Stimulated activated naive CD8-positive, alpha-beta T cell treated with anti-CD3 and anti-CD28 coated beads, Interleukin-15, amount 100 ng/mL, for 72 hours (primary cell): ENCODE measurements at regions not wholly inside any gene's neighbourhood (a gene's known extent, or its start where the extent isn't known, plus 50 kb on each side); places are given as distances from the start of the nearest gene placed in this dataset.
"Not testable (repeated sequence)": the region's sequence is repeated elsewhere in the genome, so short reads cannot be mapped to it uniquely, and the experiment has no call there.

Source experiments
- ATAC-seq: fragments of 150-1000 bp; cut with Tn5 transposase; 2 replicates; pipeline ENCODE4 v1.10.0; 2021; ENCODE audit warnings: mild to moderate bottlenecking, moderate library complexity
- DNase-seq, 2 donors: peaks; one replicate each; pipeline ENCODE4 v3.0.0; 2021 to 2022
- H3K27ac Mint-ChIP-seq, 2 donors: one replicate each; pipeline ENCODE4 v1.8.0; 2022; ENCODE audit warnings: mild to moderate bottlenecking in 2 of 2, mixed read lengths in 2 of 2, moderate library complexity in 2 of 2
- H3K27me3 Mint-ChIP-seq: one replicate; pipeline ENCODE4 v1.8.0; 2022; ENCODE audit warnings: mixed read lengths
- H3K4me1 Mint-ChIP-seq: one replicate; pipeline ENCODE4 v1.8.0; 2022; ENCODE audit warnings: mild to moderate bottlenecking, mixed read lengths
- H3K4me3 Mint-ChIP-seq, 2 donors: one replicate each; pipeline ENCODE4 v1.8.0; 2022; ENCODE audit warnings: mild to moderate bottlenecking in 2 of 2, mixed read lengths in 2 of 2, moderate library complexity in 1 of 2
- H3K9me3 Mint-ChIP-seq, 2 donors: one replicate each; pipeline ENCODE4 v1.8.0; 2022; ENCODE audit warnings: mixed read lengths in 2 of 2

DNA sequence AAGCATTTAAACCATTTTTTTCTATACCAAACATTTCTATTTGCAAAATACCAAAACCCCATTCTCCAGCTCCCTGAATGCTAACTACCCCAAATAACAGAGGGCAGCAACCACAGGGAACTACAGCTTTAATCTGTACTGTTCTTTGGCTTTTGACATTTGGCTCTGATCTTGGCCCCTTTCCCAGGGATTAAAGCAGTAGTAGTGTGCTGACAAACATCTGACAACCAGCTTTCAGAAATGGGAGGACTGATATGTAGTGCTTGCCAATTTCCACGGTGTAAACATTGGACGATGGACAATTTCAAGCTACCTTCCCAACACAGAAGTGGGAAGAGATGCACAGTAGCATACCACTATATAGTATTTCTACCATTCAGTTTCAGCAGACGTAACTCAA lies 88.4 kb upstream of the TEAD1 start:
- Mint-ChIP-seq H3K4me3 (no peak overlapping the region), H3K4me1 (no peaks in the 10 kb centered on the region), H3K9me3 (no peaks in the 10 kb centered on the region), H3K27ac (no peak overlapping the region), H3K27me3 (peaks cover 17% of the 10 kb centered on the region)
- DNase-seq, result no peak
- ATAC-seq, result no peak

DNA sequence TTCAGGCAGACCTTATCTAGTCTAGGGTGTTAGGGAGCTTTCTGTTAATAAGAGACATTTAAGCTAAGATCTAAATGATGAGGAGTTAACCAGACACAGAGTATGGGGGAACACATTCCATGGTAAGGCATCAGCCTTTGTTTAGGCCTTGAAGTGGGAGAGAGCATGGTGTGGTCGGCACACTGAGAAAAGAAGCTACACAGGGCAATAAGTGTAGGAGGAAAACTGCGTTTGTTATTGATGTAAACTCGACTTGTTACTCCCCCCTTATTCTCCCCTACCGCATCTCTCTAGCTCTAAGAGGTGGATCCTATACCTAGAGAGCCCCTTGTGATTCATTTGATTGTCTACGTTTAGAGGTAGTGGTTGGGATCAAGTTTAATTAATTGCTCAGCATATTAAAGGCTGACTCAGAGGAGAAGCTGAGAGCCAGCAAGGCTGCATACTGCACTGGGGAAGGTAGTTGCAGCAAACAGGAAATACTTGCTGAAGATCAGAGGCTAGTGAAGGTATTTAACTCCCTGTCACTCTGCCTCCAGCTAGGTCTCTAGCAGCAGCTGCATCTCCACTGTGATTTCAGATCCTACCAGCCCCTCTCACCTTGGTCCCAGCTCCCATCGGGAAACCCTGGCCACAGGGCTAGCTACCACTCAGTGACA lies 86.8 kb upstream of the TEAD1 start:
- ATAC-seq, result peak; percentile 28
- no peak overlapping the region for H3K27ac Mint-ChIP-seq
- H3K4me1 Mint-ChIP-seq, result no peaks in the 10 kb centered on the region
- H3K27me3 Mint-ChIP-seq, result peaks cover 18% of the 10 kb centered on the region
- H3K9me3 Mint-ChIP-seq, result no peaks in the 10 kb centered on the region
- no peak for DNase-seq
- H3K4me3 Mint-ChIP-seq, result no peak overlapping the region

DNA sequence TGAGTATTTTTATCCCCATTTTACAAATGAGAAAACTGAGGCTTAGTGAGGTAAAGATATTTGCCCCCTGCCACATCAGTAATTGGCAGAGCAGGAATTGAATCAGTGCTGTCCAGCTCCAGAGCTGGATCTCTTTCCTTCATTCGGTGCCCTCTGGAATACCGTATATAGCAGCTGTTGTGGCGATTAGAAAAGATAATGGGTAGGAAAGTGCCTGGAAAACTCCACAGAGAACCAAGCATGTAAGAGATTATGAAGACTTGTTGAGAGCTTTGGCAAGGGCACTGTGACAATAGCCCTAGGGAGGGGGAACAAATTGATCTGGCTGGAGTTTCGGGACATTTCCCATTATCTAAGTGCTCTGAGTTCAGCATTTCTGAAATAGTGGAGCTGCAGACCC lies 82.5 kb upstream of the TEAD1 start:
- H3K4me3 Mint-ChIP-seq, result no peak overlapping the region
- DNase-seq, result no peak
- peaks cover 8% of the 10 kb centered on the region for H3K27me3 Mint-ChIP-seq
- H3K27ac Mint-ChIP-seq, result no peak overlapping the region
- no peaks in the 10 kb centered on the region for H3K9me3 Mint-ChIP-seq
- no peak for ATAC-seq
- H3K4me1 Mint-ChIP-seq, result no peaks in the 10 kb centered on the region

DNA sequence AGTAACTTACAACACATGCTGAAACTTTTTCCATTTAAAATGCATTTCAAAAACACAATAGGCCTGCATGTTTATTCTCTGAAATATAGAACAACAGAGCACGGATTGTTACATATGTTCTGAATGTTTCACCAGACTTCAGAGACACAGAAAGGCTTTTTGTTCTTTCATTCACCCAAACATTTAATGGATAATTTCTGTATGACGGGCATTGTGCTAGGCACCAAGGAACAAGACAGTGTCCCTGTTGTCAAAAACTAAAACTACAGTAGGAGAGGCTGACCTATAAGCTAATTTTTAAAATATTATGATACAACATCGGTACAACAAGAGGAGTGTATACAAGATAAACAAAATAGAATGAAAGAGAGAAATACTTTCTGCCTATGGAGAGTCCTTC lies 81.9 kb upstream of the TEAD1 start:
- no peak for DNase-seq
- H3K27me3 Mint-ChIP-seq, result peaks cover 8% of the 10 kb centered on the region
- no peaks in the 10 kb centered on the region for H3K4me1 Mint-ChIP-seq
- ATAC-seq, result no peak
- H3K4me3 Mint-ChIP-seq, result no peak overlapping the region
- no peaks in the 10 kb centered on the region for H3K9me3 Mint-ChIP-seq
- no peak overlapping the region for H3K27ac Mint-ChIP-seq

DNA sequence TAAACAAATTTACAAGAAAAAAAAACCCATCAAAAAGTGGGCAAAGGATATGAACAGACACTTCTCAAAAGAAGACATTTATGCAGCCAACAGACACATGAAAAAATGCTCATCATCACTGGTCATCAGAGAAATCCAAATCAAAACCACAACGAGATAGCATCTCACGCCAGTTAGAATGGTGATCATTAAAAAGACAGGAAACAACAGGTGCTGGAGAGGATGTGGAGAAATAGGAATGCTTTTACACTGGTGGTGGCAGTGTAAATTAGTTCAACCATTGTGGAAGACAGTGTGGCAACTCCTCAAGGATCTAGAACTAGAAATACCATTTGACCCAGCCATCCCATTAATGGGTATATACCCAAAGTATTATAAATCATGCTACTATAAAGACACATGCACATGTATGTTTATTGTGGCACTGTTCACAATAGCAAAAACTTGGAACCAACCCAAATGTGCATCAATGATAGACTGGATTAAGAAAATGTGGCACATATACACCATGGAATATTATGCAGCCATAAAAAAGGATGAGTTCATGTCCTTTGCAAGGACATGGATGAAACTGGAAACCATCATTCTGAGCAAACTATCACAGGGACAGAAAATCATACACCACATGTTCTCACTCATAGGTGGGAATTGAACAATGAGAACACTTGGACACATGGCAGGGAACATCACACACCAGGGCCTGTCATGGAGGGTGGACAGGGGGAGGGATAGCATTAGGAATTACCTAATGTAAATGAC lies 79.0 kb upstream of the TEAD1 start:
- not testable (repeated sequence) for DNase-seq, H3K9me3 Mint-ChIP-seq, H3K4me3 Mint-ChIP-seq, H3K27me3 Mint-ChIP-seq, H3K27ac Mint-ChIP-seq, ATAC-seq
- peaks cover 11% of the 10 kb centered on the region for H3K4me1 Mint-ChIP-seq

DNA sequence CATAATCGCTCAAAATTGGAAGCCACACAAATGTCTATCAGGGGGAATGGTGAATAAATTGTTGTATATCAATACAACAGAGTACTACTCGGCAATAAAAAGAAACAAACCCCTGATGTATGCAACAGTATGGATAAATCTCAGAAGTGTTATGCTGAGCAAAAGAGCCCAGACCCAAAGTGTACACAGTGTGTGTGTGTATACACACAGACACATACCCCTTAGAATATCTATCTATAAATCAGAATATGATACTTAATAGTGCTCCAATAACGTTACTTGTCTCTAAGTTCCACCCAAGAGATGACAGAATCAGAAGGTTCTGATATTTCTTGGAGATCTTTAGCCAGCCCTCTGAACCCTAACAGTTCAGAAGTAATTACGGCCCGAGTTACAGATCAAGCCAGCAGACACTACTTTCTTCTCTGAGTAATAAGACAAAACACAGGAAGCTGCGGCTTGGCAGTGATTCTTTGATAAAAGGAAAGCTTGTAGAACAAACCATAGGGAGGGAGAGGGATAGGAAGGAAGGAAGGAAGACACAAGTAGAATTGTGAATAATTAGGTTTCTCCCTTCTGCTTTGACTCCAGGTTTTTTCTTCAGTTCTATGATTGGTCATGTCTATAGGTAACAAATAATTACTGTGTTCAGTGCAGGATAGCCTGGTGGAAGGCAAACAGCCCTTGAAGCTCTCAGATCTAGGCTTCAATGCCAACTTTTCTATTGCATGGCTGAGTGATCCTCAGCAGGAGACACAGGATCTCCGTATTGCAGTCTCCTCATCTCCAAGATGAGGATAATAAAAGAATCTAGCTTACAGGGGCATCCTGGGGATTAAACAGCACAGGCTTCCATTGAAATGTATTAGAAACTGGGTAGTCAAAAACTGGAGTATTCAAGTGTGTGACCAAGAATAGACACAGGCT lies 75.6 kb upstream of the TEAD1 start:
- ATAC-seq (no peak), DNase-seq (no peak)
- H3K4me1 Mint-ChIP-seq, result peaks cover 11% of the 10 kb centered on the region
- peaks cover 8% of the 10 kb centered on the region for H3K27me3 Mint-ChIP-seq
- no peak overlapping the region for H3K27ac Mint-ChIP-seq
- H3K9me3 Mint-ChIP-seq, result no peaks in the 10 kb centered on the region
- no peak overlapping the region for H3K4me3 Mint-ChIP-seq

DNA sequence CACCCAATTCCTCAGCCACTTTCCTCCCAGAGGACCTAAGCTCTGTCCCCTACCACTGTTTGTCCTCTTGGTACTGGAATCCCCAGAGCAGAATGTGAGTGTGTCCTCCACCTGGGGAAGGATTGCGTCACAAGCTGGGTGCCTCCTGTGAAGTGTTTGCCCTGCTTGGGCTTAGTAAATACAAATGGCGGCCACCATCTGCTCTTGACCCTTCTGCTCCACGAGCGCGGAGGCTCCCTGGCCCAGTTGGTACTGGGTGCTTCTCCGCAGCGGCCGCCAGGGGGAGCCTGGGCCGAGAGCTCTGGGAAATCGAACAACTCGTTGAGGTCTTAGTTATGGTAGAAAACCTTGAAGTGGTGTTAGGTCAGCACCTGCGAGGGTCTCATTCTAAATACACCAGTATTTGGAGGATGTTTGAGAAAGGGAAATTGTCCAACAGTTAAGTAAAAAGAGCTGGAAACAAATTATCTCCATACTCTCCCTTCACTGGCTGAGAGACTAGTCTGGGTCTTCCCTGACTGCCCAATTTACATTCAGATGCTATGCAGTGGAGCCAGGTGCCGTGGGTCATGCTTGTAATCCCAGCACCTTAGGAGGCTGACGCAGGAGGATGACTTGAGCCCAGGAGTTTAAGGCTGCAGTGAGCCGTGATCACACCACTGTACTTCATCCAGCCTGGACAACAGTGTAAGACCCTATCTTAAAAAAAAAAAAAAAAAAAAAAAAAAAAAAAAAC lies 74.6 kb upstream of the TEAD1 start:
- H3K4me1 Mint-ChIP-seq, result peaks cover 11% of the 10 kb centered on the region
- H3K27ac Mint-ChIP-seq, result no peak overlapping the region
- peak; percentile 64 for ATAC-seq
- DNase-seq, result peak; percentile 35 to 38
- no peaks in the 10 kb centered on the region for H3K9me3 Mint-ChIP-seq
- H3K4me3 Mint-ChIP-seq, result no peak overlapping the region
- H3K27me3 Mint-ChIP-seq, result peaks cover 10% of the 10 kb centered on the region

DNA sequence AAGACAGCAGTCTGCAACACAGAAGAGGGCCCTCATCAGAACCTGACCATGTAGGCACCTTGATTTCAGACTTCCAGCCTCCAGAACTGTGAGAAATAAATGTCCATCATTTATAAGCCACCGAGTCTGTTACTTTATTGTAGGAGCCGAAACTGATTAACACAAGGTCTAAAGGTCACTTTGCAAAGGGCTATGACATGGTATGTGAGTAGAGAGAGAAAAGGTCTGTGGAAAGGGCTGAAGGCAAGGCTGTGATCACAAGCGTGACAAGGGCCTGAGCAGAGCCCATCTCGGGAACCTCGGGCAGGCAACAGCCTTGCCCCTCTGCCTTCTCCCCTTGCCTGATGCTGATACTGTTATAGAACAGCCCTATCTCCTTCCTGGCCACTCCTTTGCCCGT lies 73.4 kb upstream of the TEAD1 start:
- no peak for ATAC-seq
- no peak overlapping the region for H3K4me3 Mint-ChIP-seq
- peaks cover 19% of the 10 kb centered on the region for H3K27me3 Mint-ChIP-seq
- H3K4me1 Mint-ChIP-seq, result peaks cover 11% of the 10 kb centered on the region
- no peak overlapping the region for H3K27ac Mint-ChIP-seq
- no peaks in the 10 kb centered on the region for H3K9me3 Mint-ChIP-seq
- no peak for DNase-seq

DNA sequence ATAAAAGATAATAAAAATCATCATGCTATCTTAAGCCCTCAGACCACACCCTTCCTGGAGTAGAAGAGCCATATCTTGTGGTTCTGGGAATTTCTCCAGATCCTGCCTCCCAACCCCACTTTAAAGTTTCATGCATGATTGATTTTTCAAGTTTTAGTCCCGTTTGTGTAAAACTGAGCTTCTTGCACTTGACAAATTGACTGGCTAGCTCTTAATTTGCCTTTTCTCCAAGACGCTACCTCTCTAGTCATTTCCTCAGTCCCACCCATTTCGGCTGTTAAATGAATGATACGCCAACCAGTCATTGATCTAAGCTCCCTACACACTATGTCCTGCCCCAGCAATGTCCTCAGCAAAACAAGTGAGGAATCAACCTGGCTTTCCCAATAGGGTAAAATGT lies 71.8 kb upstream of the TEAD1 start:
- DNase-seq (no peak), ATAC-seq (no peak)
- peaks cover 19% of the 10 kb centered on the region for H3K27me3 Mint-ChIP-seq
- no peak overlapping the region for H3K27ac Mint-ChIP-seq
- no peaks in the 10 kb centered on the region for H3K9me3 Mint-ChIP-seq
- H3K4me1 Mint-ChIP-seq, result peaks cover 11% of the 10 kb centered on the region
- H3K4me3 Mint-ChIP-seq, result no peak overlapping the region

DNA sequence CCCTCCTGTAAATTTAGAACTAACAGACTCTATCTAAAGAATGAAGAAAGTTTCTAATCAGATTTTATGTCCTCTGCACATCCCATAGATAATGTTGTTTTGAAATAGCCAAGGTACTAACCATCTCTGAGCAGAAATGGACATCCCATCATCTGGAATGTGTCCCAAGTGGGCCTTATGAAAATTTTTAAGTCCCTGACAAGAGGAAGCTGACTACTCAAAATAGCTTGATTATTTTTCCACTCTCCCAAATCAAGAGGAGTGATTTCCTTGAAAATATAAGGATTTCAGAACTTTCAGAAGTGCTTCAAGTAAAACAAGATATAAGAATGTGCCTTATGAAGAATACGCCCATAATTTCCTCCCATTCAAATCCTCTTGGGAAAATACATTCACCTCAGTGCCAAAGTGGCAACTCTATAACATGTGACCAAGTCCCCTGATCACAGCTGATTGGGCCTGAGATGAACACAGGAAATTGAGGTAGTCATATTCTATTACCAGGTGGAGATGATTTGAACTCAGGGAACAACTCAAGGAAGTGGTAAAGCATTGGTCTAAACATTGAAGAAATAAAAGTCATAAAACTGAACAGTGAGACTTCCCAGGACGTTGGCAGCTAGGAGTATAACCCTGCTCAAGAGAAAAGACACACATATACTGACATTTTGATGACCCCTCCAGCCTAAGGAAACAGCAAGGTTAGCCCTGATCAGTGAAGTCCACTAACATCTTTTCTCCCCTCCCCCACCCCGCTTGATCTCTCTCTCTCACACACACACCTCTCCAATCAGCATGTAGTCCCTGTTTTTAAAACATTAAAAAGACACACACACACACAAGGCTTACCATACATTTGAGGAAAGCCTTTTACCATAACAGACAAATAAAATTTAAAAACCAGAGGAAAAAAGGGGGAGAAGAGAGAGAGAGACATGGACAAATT lies 70.8 kb upstream of the TEAD1 start:
- Mint-ChIP-seq H3K4me3 (no peak overlapping the region), H3K27ac (no peak overlapping the region), H3K4me1 (peaks cover 7% of the 10 kb centered on the region), H3K27me3 (peaks cover 19% of the 10 kb centered on the region), H3K9me3 (no peaks in the 10 kb centered on the region)
- no peak for DNase-seq
- ATAC-seq, result no peak

DNA sequence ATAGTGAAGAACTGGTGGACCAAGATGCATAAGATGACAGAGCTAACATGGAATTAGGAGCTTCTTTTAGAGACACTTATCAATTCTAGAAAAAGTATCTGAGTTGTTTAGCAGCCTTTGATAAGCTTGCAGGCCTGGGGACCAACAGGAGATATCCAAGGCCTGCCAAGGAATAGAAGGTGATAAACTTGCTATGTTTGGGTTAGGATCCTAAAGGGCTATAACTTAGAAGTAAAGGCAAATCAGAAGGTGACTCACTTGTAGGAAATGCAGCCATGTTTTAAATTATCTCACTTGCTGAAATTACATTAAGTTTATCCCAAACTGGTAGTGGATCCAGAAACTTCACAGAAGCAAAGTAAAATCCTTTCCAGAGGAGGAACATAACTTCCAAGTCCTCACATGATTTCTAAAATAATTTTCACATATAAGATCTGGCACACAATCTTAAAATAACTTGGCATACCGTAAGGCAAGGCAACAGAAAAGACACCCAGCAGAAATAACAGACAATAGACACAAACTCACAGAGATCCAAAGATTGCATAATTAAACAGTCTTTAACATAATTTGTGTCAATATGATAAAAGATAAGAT lies 69.6 kb upstream of the TEAD1 start:
- peaks cover 19% of the 10 kb centered on the region for H3K27me3 Mint-ChIP-seq
- H3K4me1 Mint-ChIP-seq, result no peaks in the 10 kb centered on the region
- H3K27ac Mint-ChIP-seq, result no peak overlapping the region
- H3K9me3 Mint-ChIP-seq, result peaks cover 0 to 3% of the 10 kb centered on the region in 2 donors
- ATAC-seq, result no peak
- no peak for DNase-seq
- H3K4me3 Mint-ChIP-seq, result no peak overlapping the region

DNA sequence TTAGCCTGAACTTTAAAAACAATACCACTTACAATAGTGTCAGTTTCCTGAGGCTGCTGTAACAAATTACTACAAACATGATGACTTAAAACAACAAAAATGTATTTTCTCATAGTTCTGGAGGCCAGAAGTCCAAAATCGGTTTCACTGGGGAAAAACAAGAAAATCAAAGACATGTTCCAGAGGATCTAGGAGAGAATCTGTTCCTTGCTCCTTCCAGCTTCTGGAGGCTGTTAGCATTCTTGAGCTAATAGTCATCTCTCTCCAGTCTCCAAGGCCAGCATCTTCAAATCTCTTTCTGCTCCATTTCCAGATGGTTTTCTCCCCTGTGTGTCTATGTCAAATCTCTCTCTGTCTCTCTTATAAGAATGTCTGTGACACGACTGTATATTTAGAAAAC lies 67.6 kb upstream of the TEAD1 start:
- ATAC-seq, result no peak
- Mint-ChIP-seq H3K4me1 (no peaks in the 10 kb centered on the region), H3K9me3 (peaks cover 0 to 21% of the 10 kb centered on the region in 2 donors), H3K4me3 (no peak overlapping the region), H3K27me3 (peaks cover 19% of the 10 kb centered on the region), H3K27ac (no peak overlapping the region)
- DNase-seq, result no peak

DNA sequence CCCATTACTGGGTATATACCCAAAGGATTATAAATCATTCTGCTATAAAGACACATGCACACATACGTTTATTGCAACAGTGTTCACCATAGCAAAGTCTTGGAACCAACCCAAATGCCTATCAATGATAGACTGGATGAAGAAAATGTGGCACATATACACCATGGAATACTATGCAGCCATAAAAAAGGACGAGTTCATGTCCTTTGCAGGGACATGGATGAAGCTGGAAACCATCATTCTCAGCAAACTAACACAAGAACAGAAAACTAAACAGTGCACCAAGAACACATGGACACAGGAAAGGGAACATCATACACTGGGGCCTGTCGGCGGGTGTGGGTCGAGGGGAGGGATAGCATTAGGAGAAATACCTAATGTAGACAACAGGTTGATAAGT lies 65.5 kb upstream of the TEAD1 start:
- not testable (repeated sequence) for H3K27ac Mint-ChIP-seq, DNase-seq, ATAC-seq, H3K4me1 Mint-ChIP-seq, H3K4me3 Mint-ChIP-seq
- peaks cover 20% of the 10 kb centered on the region for H3K27me3 Mint-ChIP-seq
- H3K9me3 Mint-ChIP-seq, result peaks cover 14 to 41% of the 10 kb centered on the region in 2 donors

DNA sequence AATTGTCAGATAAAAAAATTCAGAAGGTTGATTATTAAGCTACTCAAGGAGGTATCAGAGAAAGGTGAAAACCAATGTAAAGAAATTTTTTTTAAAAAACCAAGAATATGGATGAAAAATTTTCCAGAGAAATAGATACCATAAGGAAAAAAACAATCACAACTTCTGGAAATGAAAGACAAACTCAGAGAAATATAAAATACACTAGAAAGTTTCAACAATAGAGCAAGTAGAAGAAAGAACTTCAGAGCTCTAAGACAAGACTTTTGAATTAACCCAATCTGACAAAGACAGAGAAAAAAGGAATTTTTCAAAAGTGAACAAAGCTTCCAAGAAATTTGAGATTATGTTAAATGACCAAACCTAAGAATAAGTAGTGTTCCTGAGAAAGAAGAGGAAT lies 62.9 kb upstream of the TEAD1 start:
- no peak for ATAC-seq
- no peak for DNase-seq
- Mint-ChIP-seq H3K4me3 (no peak overlapping the region), H3K4me1 (no peaks in the 10 kb centered on the region), H3K27ac (no peak overlapping the region), H3K27me3 (peaks cover 14% of the 10 kb centered on the region), H3K9me3 (peaks cover 14 to 48% of the 10 kb centered on the region in 2 donors)
